ENCODE measurements at regions not wholly inside any gene's neighbourhood (a gene's known extent, or its start where the extent isn't known, plus 50 kb on each side); places are given as distances from the start of the nearest gene placed in this dataset.

DNA sequence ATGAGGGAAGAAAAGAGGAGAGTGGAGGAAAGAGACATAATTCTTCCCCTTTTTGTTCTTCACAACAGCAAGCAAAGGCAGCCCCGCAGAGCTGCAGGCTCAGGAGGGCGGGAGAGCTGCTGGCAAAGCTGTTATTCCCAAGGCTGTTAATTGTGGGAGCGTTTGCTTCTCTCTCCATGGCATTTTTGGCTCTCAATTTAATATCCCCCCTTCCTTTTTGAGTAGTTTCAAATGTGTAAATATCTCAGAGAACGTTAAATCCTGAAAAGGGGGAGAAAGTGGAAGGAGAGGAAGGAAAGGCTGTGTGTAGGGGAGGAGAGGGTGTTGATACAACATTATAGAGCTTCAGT lies 165.7 kb downstream of the NSG2 start:
- ATAC-seq = no peak
- intact Hi-C loops (cut with DNase I) = no loop called here

DNA sequence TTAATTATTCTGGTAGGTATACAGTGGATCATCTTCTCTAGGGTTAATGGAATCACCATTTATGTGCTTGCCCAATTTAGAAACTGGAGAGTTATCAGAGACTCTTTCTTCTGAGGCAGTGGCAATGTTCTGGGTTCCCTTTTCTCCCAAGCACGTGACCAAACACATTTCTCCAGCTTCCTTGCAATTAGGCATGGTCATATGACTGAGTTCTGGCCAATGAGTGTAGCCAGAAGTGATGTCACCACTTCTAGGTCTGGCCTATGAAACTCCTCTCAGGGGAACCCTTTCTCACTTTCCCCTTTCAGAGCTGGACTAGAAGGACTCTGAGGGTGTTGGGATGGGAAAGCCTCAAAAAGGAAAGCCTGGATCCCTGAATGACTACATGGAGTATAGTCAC lies 172.0 kb downstream of the NSG2 start:
- Histone ChIP-seq H3K4me3 (no peak overlapping the region), H3K27me3 (peaks cover 4% of the 10 kb centered on the region), H3K9me3 (no peaks in the 10 kb centered on the region), H3K4me1 (no peaks in the 10 kb centered on the region), H3K27ac (no peak overlapping the region), H3K36me3 (no peaks in the 10 kb centered on the region)
- TF ChIP-seq, protein P1, sequence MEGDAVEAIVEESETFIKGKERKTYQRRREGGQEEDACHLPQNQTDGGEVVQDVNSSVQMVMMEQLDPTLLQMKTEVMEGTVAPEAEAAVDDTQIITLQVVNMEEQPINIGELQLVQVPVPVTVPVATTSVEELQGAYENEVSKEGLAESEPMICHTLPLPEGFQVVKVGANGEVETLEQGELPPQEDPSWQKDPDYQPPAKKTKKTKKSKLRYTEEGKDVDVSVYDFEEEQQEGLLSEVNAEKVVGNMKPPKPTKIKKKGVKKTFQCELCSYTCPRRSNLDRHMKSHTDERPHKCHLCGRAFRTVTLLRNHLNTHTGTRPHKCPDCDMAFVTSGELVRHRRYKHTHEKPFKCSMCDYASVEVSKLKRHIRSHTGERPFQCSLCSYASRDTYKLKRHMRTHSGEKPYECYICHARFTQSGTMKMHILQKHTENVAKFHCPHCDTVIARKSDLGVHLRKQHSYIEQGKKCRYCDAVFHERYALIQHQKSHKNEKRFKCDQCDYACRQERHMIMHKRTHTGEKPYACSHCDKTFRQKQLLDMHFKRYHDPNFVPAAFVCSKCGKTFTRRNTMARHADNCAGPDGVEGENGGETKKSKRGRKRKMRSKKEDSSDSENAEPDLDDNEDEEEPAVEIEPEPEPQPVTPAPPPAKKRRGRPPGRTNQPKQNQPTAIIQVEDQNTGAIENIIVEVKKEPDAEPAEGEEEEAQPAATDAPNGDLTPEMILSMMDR (IDR thresholded peaks at IDR 0.05) = no peak
- intact Hi-C loops (cut with DNase I) = no loop called here
- no peak for DNase-seq
- no peak for ATAC-seq

More for the DNA sequence above, 165.7 kb downstream of the NSG2 start:
- no peaks in the 10 kb centered on the region for H3K4me1 ChIP-seq
- no peak overlapping the region for H3K27ac ChIP-seq
- H3K27me3 ChIP-seq = peaks cover 4% of the 10 kb centered on the region
- H3K36me3 ChIP-seq = no peaks in the 10 kb centered on the region
- TF ChIP-seq, protein P1 (IDR thresholded peaks at IDR 0.05) = no peak
- no peak overlapping the region for H3K4me3 ChIP-seq
- DNase-seq = no peak
- no peaks in the 10 kb centered on the region for H3K9me3 ChIP-seq

DNA sequence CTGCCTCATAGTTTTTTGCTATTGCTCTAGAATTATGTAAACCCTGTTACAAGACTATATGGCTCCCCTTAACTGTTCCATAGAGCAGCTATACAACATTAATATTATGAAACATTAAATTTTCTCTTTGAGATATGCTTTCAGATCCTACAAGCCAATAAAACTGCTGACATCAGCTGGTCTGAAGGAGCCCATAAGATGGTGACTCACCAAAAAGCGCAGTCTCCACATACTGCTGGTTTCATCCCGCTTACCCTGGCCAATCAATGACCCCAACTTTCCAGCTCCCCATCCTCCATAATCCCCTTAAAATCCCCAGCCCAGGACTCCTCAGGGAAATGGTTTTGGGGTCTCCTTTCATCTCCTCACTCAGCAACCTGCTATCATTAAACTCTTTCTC lies 172.7 kb downstream of the NSG2 start:
- TF ChIP-seq, protein P1 (IDR thresholded peaks at IDR 0.05) = no peak
- Histone ChIP-seq H3K4me1 (no peaks in the 10 kb centered on the region), H3K9me3 (no peaks in the 10 kb centered on the region), H3K27me3 (peaks cover 4% of the 10 kb centered on the region), H3K4me3 (no peak overlapping the region), H3K36me3 (no peaks in the 10 kb centered on the region), H3K27ac (no peak overlapping the region)
- ATAC-seq = no peak
- no peak for DNase-seq
- intact Hi-C loops (cut with DNase I) = no loop called here

DNA sequence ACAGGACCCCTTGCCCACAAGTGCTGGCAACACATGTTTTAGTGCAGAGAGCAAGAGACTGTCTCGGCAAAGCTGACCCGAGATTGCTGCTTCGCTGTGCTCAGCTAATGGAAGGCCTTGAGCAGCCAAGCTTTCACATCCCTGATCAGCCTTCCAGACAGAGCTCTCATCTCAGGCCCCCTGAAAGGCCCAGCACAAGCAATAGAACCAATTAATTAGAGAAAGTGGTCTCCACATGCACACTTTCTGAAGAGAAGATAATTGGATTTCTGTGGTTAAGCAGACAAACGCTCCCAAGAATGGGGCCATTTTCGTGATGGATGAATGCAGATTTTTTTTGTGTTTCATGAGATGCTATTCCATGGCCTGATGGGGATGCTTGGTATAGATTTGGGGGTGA lies 174.9 kb downstream of the NSG2 start:
- intact Hi-C loops (cut with DNase I) = no loop called here
- Histone ChIP-seq H3K27me3 (no peaks in the 10 kb centered on the region), H3K4me1 (no peaks in the 10 kb centered on the region), H3K27ac (no peak overlapping the region), H3K4me3 (no peak overlapping the region), H3K36me3 (no peaks in the 10 kb centered on the region), H3K9me3 (no peaks in the 10 kb centered on the region)
- no peak for DNase-seq
- ATAC-seq = no peak
- TF ChIP-seq, protein P1 (IDR thresholded peaks at IDR 0.05) = no peak

DNA sequence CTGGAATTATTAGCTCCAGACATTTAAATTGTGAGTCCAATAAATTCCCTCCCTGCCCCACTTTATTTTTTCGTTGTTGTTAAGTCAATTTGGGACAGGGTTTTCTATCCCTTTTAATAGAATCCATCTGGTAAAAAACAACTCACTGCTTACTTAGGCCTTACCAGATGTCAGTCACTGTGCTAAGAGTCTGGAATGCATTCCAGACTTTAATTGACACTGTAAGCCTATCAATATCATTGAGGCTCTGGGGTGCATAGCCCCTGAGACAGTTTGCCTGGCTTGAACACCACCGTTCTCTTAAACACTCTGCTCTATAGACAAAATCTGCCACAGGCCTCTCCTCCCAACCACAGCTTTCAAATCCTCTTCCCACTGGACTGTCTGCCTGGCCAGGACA lies 175.9 kb downstream of the NSG2 start:
- TF ChIP-seq, protein P1 (IDR thresholded peaks at IDR 0.05) = no peak
- H3K36me3 ChIP-seq = no peaks in the 10 kb centered on the region

DNA sequence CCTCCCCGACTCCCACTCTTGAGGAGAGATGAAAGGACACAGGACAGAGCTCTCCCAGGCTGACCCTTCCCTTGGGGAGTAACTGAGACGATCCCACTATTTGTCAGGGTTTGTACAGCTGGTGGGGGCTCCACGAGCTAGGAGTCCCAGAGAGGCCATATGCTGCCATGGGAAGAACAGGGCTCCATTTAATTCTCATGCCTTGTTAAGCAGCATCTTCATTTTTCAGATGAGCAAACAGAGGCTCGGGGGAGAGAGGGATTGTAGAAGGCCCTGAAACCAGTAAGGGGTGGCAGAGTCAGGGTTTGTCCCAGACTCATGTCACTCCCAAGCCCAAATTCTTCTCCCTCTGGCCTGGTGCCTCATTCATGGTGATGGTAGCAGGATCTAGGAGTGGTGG lies 176.4 kb downstream of the NSG2 start:
- no peaks in the 10 kb centered on the region for H3K9me3 ChIP-seq
- TF ChIP-seq, protein P1 (IDR thresholded peaks at IDR 0.05) = no peak
- DNase-seq (no peak), ATAC-seq (no peak)
- intact Hi-C loops (cut with DNase I) = no loop called here
- H3K4me3 ChIP-seq = no peak overlapping the region
- H3K36me3 ChIP-seq = no peaks in the 10 kb centered on the region
- no peak overlapping the region for H3K27ac ChIP-seq
- H3K27me3 ChIP-seq = no peaks in the 10 kb centered on the region
- H3K4me1 ChIP-seq = no peaks in the 10 kb centered on the region

More for the DNA sequence above, 175.9 kb downstream of the NSG2 start:
- ATAC-seq (no peak), DNase-seq (no peak)
- Histone ChIP-seq H3K4me1 (no peaks in the 10 kb centered on the region), H3K27me3 (no peaks in the 10 kb centered on the region), H3K4me3 (no peak overlapping the region), H3K27ac (no peak overlapping the region), H3K9me3 (no peaks in the 10 kb centered on the region)
- intact Hi-C loops (cut with DNase I) = no loop called here

Measured in upper lobe of right lung (tissue), 1 donor.